HT1080 (cell line): ENCODE measurements at regions not wholly inside any gene's neighbourhood (a gene's known extent, or its start where the extent isn't known, plus 50 kb on each side); places are given as distances from the start of the nearest gene placed in this dataset.
"Not testable (repeated sequence)": the region's sequence is repeated elsewhere in the genome, so short reads cannot be mapped to it uniquely, and the experiment has no call there.

Experiments
- DNase-seq: peaks from one replicate; pipeline ENCODE4 v3.0.0-alpha.2; 2015; ENCODE audit warnings: low read depth

- not testable (repeated sequence) for DNase-seq
Observed at GRCh38 chr4:55696424-55696823, 60.3 kb upstream of the NMU start.

- DNase-seq, result no peak
Observed at GRCh38 chr4:55706541-55706940, 70.4 kb upstream of the NMU start.

DNA sequence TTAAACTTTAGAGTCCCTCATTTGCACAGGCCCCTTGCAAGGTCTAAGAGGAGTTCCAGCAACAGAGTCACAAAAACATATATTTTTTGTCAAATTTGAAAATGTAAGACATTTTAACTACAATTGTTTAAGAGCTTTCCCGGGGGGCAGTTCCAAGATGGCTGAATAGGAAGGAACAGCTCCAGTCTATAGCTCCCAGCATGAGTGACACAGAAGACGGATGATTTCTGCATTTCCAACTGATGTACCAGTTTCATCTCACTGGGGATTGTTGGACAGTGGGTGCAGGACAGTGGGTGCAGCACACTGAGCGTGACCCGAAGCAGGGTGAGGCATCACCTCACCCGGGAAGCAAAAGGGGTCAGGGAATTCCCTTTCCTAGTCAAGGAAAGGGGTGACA is 71.4 kb upstream of the NMU start:
- no peak for DNase-seq

DNA sequence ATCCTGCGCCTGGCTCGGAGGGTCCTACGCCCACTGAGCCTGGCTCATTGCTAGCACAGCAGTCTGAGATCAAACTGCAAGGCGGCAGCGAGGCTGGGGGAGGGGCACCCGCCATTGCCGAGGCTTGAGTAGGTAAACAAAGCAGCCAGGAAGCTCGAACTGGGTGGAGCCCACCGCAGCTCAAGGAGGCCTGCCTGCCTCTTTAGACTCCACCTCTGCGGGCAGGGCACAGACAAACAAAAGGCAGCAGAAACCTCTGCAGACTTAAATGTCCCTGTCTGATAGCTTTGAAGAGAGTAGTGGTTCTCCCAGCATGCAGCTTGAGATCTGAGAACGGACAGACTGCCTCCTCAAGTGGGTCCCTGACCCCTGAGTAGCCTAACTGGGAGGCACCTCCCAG is 71.9 kb upstream of the NMU start:
- not testable (repeated sequence) for DNase-seq

- not testable (repeated sequence) for DNase-seq
Observed at GRCh38 chr4:55712835-55713234, 76.7 kb upstream of the NMU start.

- DNase-seq, result no peak
Observed at GRCh38 chr4:55721651-55722050, 85.6 kb upstream of the NMU start.

DNA sequence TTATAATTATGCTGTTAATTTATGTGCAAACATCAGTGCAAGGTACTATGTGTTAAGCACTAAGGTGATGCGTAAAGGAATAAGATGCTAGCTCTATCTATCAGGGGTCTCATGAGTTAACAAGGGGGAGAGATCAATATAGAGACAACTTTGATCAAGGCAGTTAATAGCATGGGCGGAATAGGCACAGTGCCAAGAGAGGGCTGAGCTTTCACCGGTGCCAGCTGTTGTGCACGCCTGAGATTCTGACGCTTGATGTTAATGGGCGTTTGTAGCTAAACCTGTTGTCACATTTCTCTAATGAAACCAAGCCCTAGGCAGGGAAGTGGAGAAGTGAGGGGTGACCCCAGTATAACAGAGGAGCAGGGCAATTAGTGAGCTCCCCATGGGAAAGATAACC is 86.0 kb upstream of the NMU start:
- DNase-seq, result no peak

GRCh38 chr4:55723403-55723802 is 87.3 kb upstream of the NMU start:
- DNase-seq, result no peak

DNA sequence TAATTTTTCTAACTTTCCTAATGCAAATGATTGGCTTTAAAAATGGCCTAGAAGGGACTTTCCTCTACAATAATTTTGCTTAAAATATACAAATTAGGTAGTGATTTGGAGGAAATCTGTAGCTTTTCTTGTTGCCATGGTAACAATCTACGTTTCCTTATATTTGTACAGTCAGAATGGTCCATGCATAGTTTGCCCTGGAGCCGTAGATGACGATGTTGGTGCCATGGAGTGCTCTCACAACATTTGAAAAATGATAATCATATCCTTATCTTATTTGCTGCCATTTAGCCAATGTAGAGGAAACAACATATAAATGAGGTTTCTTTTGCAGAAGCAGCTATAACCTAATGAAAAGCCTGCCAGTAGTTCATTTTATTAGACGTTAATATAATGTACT is 89.0 kb upstream of the NMU start:
- DNase-seq, result no peak

- no peak for DNase-seq
Observed at GRCh38 chr4:55727746-55728145, 91.6 kb upstream of the NMU start.

- no peak for DNase-seq
Observed at GRCh38 chr4:55729351-55730279, 90.0 kb upstream of the EXOC1L start.

- no peak for DNase-seq
Observed at GRCh38 chr4:55730280-55730931, 89.2 kb upstream of the EXOC1L start.

DNA sequence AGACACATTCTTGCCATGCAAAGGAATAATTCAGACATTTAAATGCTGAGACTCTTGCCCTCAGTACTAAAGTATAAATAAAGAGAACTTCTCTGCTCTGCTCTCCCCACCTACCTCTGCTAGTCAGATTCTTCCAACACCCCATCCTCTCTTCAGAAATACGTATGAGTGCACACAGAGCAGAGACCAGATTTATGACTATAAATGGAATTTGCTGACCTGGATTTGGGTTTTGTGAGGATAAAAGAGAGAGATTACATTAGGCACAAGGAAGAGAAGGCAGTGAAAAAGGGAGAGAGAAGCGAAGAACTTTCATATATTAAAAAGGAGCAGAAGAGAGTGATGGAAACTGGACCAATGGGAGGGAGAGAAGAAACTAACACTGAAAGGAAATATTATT is 87.6 kb upstream of the EXOC1L start:
- no peak for DNase-seq

- no peak for DNase-seq
Observed at GRCh38 chr4:55732864-55733263, 86.7 kb upstream of the EXOC1L start.

DNA sequence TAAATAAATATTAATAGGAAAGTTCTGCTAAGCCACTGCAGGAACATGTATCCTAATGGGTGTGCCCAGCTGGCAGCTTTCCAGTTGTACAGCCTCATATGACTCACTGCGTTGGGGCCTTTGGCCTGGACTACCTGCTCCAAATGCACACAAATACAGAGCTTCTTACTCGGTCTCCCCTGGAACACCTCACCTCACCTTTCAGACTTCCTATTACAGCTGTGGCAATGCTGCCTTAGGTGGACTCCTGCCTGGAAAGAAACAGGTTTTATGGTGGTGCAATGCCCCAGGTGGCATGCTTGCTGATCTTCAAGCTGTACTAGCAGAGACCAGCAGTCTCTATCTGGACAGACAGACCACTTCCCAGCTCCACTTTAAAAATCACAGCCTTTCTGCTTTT is 85.7 kb upstream of the EXOC1L start:
- peak; percentile 76 for DNase-seq

DNA sequence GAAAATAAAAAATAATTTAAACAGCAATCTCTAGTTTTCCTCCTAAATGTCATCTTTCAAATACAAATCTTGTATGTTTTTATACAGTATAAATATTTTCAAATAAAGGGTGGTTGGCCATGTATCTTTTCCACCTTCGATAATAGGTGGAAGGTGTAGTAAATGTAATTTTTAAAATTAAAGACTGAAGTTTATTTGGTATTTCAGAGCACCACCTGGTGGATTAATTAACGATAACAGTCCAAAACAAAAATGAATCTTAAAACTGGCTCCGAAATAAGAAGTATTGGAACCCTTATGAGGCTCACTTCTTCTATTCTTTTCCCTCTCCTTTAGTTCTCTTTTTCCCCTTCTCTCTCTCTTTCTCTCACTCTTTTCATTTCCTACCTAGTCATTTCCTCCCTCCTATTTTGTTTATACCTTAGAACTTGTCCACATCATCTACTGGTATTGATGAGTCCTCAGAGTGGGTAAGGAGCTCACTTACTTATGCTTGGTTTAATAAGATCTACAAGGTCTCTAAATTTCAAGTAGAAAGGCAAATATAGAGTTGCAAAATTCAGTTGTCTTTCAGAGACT is 82.9 kb upstream of the EXOC1L start:
- peak; percentile 15 for DNase-seq

DNA sequence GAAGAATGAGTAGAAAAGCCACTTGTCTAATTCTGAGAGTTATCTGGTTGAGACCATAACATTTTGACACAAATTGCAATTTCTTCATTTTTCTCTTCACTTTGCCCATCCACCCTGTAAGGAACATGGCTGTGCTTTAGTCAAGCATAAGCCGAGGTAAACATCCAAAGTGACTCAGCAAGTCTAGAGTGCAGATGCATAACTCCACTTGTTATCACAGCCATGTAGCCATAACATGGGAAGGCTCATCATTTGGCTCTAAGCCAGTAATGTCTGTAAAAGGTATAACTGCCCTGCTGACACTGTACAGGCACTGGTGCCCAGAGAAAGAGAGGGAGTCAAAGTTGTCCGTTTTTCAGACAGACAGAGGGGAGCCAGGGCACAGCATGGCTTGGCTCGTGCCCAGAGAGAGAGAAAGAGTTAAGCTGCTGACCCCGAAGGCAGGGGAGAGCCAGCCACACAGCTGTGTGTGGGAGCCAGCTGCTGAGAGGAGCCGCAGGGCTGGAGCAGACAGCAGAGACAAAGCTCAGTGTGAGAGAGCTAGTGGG is 76.9 kb upstream of the EXOC1L start:
- no peak for DNase-seq

- DNase-seq, result no peak
Observed at GRCh38 chr4:55744369-55744768, 75.2 kb upstream of the EXOC1L start.

DNA sequence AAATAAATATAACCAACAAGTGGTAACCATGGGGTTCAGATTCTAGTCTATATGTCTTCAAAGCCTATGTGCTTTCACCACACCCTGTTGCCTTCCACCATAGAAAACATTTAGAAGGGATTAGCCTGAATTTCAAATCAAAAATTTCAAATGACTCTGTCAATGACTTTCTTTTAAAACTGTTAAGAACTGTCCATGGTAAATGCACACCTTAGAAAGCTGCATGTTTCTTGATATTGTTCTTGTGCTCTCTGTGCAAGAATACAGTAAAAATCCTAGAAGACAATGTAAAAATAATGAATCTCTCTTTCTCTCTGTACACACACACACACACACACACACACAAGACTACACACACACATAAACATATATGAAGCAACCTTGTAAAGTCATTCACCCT is 74.6 kb upstream of the EXOC1L start:
- DNase-seq, result no peak

DNA sequence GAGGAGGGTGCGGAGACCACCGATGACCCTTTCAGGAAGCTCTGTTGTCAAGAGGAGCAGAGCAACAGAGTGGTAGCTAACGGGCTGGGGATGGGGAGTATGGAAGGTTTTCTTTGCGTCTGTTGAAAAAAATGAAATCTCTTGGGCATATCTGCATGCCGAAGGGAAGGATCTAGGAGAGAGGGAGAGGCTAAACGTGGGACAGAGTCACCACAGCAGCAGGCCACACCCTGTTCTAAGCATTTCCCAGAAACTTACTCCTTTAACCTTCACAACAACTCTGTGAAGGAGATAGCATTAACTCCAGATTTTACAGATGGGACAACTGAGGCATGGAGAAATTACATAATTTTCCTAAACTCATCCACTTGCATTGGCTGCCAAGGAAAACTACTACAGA is 71.8 kb upstream of the EXOC1L start:
- no peak for DNase-seq

GRCh38 chr4:55749666-55750065 is 69.9 kb upstream of the EXOC1L start:
- no peak for DNase-seq

GRCh38 chr4:55752810-55753209 is 66.8 kb upstream of the EXOC1L start:
- no peak for DNase-seq
